ENCODE measurements at regions not wholly inside any gene's neighbourhood (a gene's known extent, or its start where the extent isn't known, plus 50 kb on each side); places are given as distances from the start of the nearest gene placed in this dataset.

DNA sequence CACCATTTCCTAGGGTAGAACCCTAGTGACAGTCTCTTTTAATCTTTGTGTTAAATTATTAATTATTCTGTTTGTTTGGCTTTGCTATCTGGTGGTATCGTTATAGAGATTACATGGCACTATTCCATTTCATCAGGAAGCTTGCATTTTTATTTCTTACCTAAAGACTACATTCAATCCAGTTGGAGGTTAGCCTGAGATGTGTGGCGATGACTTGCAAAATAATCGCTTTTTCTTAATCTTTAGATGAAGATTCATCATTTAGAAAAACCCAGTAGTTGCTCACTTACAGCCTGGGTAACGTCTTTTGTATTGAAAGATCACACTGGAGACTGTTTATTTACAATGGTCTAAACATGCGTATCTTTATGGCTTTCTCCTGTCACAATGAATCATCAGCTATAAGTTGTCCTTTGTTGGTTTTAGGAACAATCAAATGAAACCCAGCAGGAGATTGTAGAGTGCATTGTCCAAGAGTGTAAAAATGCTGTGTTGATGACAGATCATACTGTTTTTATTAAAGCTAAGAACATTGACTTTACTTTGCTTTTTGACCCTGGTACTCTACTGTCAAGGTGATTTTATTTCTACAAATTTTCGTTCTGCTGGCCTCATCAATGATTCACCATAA, 281.7 kb upstream of the PITX2 start:
- TF ChIP-seq, protein P1, sequence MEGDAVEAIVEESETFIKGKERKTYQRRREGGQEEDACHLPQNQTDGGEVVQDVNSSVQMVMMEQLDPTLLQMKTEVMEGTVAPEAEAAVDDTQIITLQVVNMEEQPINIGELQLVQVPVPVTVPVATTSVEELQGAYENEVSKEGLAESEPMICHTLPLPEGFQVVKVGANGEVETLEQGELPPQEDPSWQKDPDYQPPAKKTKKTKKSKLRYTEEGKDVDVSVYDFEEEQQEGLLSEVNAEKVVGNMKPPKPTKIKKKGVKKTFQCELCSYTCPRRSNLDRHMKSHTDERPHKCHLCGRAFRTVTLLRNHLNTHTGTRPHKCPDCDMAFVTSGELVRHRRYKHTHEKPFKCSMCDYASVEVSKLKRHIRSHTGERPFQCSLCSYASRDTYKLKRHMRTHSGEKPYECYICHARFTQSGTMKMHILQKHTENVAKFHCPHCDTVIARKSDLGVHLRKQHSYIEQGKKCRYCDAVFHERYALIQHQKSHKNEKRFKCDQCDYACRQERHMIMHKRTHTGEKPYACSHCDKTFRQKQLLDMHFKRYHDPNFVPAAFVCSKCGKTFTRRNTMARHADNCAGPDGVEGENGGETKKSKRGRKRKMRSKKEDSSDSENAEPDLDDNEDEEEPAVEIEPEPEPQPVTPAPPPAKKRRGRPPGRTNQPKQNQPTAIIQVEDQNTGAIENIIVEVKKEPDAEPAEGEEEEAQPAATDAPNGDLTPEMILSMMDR (conservative IDR thresholded peaks at IDR 0.05 in 1 of 2, IDR thresholded peaks at IDR 0.05 in 1 of 2; ENCODE audit: extremely low read depth in 1 of 2, insufficient read depth in 1 of 2, low read depth in 1 of 2, low read length in 2 of 2) = no peak
- no peak for TF ChIP-seq EZH2 (IDR thresholded peaks at IDR 0.05; ENCODE audit: borderline replicate concordance, low read length)

Measured in mammary epithelial cell (primary cell).